Naive B cell (primary cell): ENCODE measurements at regions not wholly inside any gene's neighbourhood (a gene's known extent, or its start where the extent isn't known, plus 50 kb on each side); places are given as distances from the start of the nearest gene placed in this dataset.
A peak's percentile ranks its signal among the peaks of the same experiment; 100 is the strongest.

Experiments
- ATAC-seq, 2 donors: fragments of 150-1000 bp; cut with Tn5 transposase; 2 replicates each; pipeline ENCODE4 v1.10.0; 2021; ENCODE audit warnings: low read depth in 2 of 2, mild to moderate bottlenecking in 2 of 2, moderate library complexity in 2 of 2
- DNase-seq: peaks from one replicate; pipeline ENCODE4 v3.0.0; 2022
- H3K27ac Mint-ChIP-seq, 6 donors: one replicate each; pipeline ENCODE4 v1.8.0; 2020 to 2022; ENCODE audit warnings: mild to moderate bottlenecking in 6 of 6, mixed read lengths in 6 of 6, moderate library complexity in 5 of 6, inconsistent platforms in 2 of 6
- H3K27me3 Mint-ChIP-seq, 3 donors: one replicate each; pipeline ENCODE4 v1.8.0; 2021 to 2022; ENCODE audit warnings: mixed read lengths in 3 of 3, mild to moderate bottlenecking in 1 of 3
- H3K36me3 Mint-ChIP-seq, 2 donors: one replicate each; pipeline ENCODE4 v1.8.0; 2020 to 2022; ENCODE audit warnings: mixed read lengths in 2 of 2, inconsistent platforms in 1 of 2, mild to moderate bottlenecking in 1 of 2
- H3K4me1 Mint-ChIP-seq, 3 donors: one replicate each; pipeline ENCODE4 v1.8.0; 2020 to 2022; ENCODE audit warnings: mixed read lengths in 3 of 3, inconsistent platforms in 1 of 3, mild to moderate bottlenecking in 1 of 3, moderate library complexity in 1 of 3
- H3K4me3 Mint-ChIP-seq, 8 donors: one replicate each; pipeline ENCODE4 v1.8.0; 2020 to 2022; ENCODE audit warnings: mild to moderate bottlenecking in 8 of 8, mixed read lengths in 8 of 8, moderate library complexity in 8 of 8, inconsistent platforms in 2 of 8
- H3K9me3 Mint-ChIP-seq, 7 donors: one replicate each; pipeline ENCODE4 v1.8.0; 2020 to 2022; ENCODE audit warnings: mixed read lengths in 7 of 7, mild to moderate bottlenecking in 5 of 7, inconsistent platforms in 2 of 7, moderate library complexity in 1 of 7

GRCh38 chr7:81534446-81534845 lies 235.4 kb downstream of the HGF start:
- Mint-ChIP-seq H3K9me3 (peaks cover 0 to 4% (median 0%) of the 10 kb centered on the region in 7 donors), H3K4me3 (no peak overlapping the region), H3K27me3 (no peaks in the 10 kb centered on the region), H3K4me1 (no peaks in the 10 kb centered on the region), H3K36me3 (no peaks in the 10 kb centered on the region), H3K27ac (no peak overlapping the region)
- DNase-seq (no peak), ATAC-seq (no peak)

GRCh38 chr7:81533931-81534330 lies 235.9 kb downstream of the HGF start:
- ATAC-seq (no peak), DNase-seq (no peak)
- no peak overlapping the region for H3K4me3 Mint-ChIP-seq
- no peaks in the 10 kb centered on the region for H3K27me3 Mint-ChIP-seq
- H3K9me3 Mint-ChIP-seq = peaks cover 0 to 4% (median 0%) of the 10 kb centered on the region in 7 donors
- no peaks in the 10 kb centered on the region for H3K36me3 Mint-ChIP-seq
- no peaks in the 10 kb centered on the region for H3K4me1 Mint-ChIP-seq
- no peak overlapping the region for H3K27ac Mint-ChIP-seq

GRCh38 chr7:81533426-81533825 lies 236.4 kb downstream of the HGF start:
- ATAC-seq (no peak), DNase-seq (no peak)
- Mint-ChIP-seq H3K27me3 (no peaks in the 10 kb centered on the region), H3K27ac (no peak overlapping the region), H3K9me3 (peaks cover 0 to 4% (median 0%) of the 10 kb centered on the region in 7 donors), H3K4me3 (no peak overlapping the region), H3K36me3 (no peaks in the 10 kb centered on the region), H3K4me1 (no peaks in the 10 kb centered on the region)

- Mint-ChIP-seq H3K4me3 (no peak overlapping the region), H3K27ac (no peak overlapping the region), H3K4me1 (no peaks in the 10 kb centered on the region), H3K27me3 (no peaks in the 10 kb centered on the region), H3K36me3 (no peaks in the 10 kb centered on the region), H3K9me3 (peaks cover 0 to 1% (median 0%) of the 10 kb centered on the region in 7 donors)
- ATAC-seq (no peak), DNase-seq (no peak)
Observed at GRCh38 chr7:81529785-81530184, 240.1 kb downstream of the HGF start.

- Mint-ChIP-seq H3K27me3 (no peaks in the 10 kb centered on the region), H3K36me3 (no peaks in the 10 kb centered on the region), H3K4me1 (no peaks in the 10 kb centered on the region), H3K27ac (no peak overlapping the region), H3K9me3 (peaks cover 0 to 1% (median 0%) of the 10 kb centered on the region in 7 donors), H3K4me3 (no peak overlapping the region)
- no peak for DNase-seq
- no peak for ATAC-seq
Observed at GRCh38 chr7:81527651-81528050, 242.2 kb downstream of the HGF start.

GRCh38 chr7:81526971-81527370 lies 242.9 kb downstream of the HGF start:
- Mint-ChIP-seq H3K9me3 (peaks cover 0 to 1% (median 0%) of the 10 kb centered on the region in 7 donors), H3K36me3 (no peaks in the 10 kb centered on the region), H3K4me3 (no peak overlapping the region), H3K27me3 (no peaks in the 10 kb centered on the region), H3K4me1 (no peaks in the 10 kb centered on the region), H3K27ac (no peak overlapping the region)
- no peak for ATAC-seq
- no peak for DNase-seq

GRCh38 chr7:81525841-81526240 lies 244.0 kb downstream of the HGF start:
- Mint-ChIP-seq H3K36me3 (no peaks in the 10 kb centered on the region), H3K4me1 (no peaks in the 10 kb centered on the region), H3K27ac (peak overlapping the region in 1 of 6 donors; percentile 33), H3K4me3 (peak overlapping the region in 1 of 8 donors; percentile 15), H3K9me3 (peaks cover 0 to 1% (median 0%) of the 10 kb centered on the region in 7 donors), H3K27me3 (no peaks in the 10 kb centered on the region)
- DNase-seq = no peak
- no peak for ATAC-seq

GRCh38 chr7:81519886-81520285 lies 250.0 kb downstream of the HGF start:
- no peaks in the 10 kb centered on the region for H3K27me3 Mint-ChIP-seq
- DNase-seq (no peak), ATAC-seq (no peak)
- no peaks in the 10 kb centered on the region for H3K4me1 Mint-ChIP-seq
- no peak overlapping the region for H3K27ac Mint-ChIP-seq
- H3K9me3 Mint-ChIP-seq = no peaks in the 10 kb centered on the region
- no peak overlapping the region for H3K4me3 Mint-ChIP-seq
- no peaks in the 10 kb centered on the region for H3K36me3 Mint-ChIP-seq

- no peaks in the 10 kb centered on the region for H3K36me3 Mint-ChIP-seq
- H3K4me3 Mint-ChIP-seq = no peak overlapping the region
- no peak overlapping the region for H3K27ac Mint-ChIP-seq
- DNase-seq (no peak), ATAC-seq (no peak)
- H3K27me3 Mint-ChIP-seq = no peaks in the 10 kb centered on the region
- peaks cover 0 to 4% (median 0%) of the 10 kb centered on the region in 7 donors for H3K9me3 Mint-ChIP-seq
- H3K4me1 Mint-ChIP-seq = no peaks in the 10 kb centered on the region
Observed at GRCh38 chr7:81516898-81517297, 252.9 kb downstream of the HGF start.

GRCh38 chr7:81515009-81515408 lies 254.8 kb downstream of the HGF start:
- no peak for ATAC-seq
- H3K4me1 Mint-ChIP-seq = no peaks in the 10 kb centered on the region

GRCh38 chr7:81514546-81514945 lies 255.3 kb downstream of the HGF start:
- peaks cover 0 to 12% (median 0%) of the 10 kb centered on the region in 7 donors for H3K9me3 Mint-ChIP-seq
- H3K27me3 Mint-ChIP-seq = no peaks in the 10 kb centered on the region
- ATAC-seq = no peak
- H3K4me1 Mint-ChIP-seq = no peaks in the 10 kb centered on the region
- no peak overlapping the region for H3K27ac Mint-ChIP-seq
- H3K36me3 Mint-ChIP-seq = no peaks in the 10 kb centered on the region
- DNase-seq = no peak
- no peak overlapping the region for H3K4me3 Mint-ChIP-seq

More at GRCh38 chr7:81515009-81515408, 254.8 kb downstream of the HGF start:
- Mint-ChIP-seq H3K36me3 (no peaks in the 10 kb centered on the region), H3K4me3 (no peak overlapping the region), H3K27me3 (no peaks in the 10 kb centered on the region), H3K27ac (peak overlapping the region in 1 of 6 donors; percentile 62), H3K9me3 (peaks cover 0 to 12% (median 0%) of the 10 kb centered on the region in 7 donors)
- no peak for DNase-seq

GRCh38 chr7:81510122-81510521 lies 259.7 kb downstream of the HGF start:
- no peak overlapping the region for H3K27ac Mint-ChIP-seq
- no peak for DNase-seq
- no peak overlapping the region for H3K4me3 Mint-ChIP-seq
- no peaks in the 10 kb centered on the region for H3K4me1 Mint-ChIP-seq
- peaks cover 0 to 12% (median 0%) of the 10 kb centered on the region in 7 donors for H3K9me3 Mint-ChIP-seq
- H3K27me3 Mint-ChIP-seq = no peaks in the 10 kb centered on the region
- ATAC-seq = no peak
- no peaks in the 10 kb centered on the region for H3K36me3 Mint-ChIP-seq

- Mint-ChIP-seq H3K36me3 (no peaks in the 10 kb centered on the region), H3K4me3 (no peak overlapping the region), H3K27ac (no peak overlapping the region), H3K4me1 (no peaks in the 10 kb centered on the region), H3K27me3 (no peaks in the 10 kb centered on the region), H3K9me3 (peaks cover 0 to 8% (median 0%) of the 10 kb centered on the region in 7 donors)
- ATAC-seq (no peak), DNase-seq (no peak)
Observed at GRCh38 chr7:81507221-81507620, 262.6 kb downstream of the HGF start.

- Mint-ChIP-seq H3K36me3 (no peaks in the 10 kb centered on the region), H3K27me3 (no peaks in the 10 kb centered on the region), H3K4me3 (no peak overlapping the region), H3K9me3 (peaks cover 0 to 8% (median 0%) of the 10 kb centered on the region in 7 donors), H3K4me1 (no peaks in the 10 kb centered on the region), H3K27ac (no peak overlapping the region)
- DNase-seq (no peak), ATAC-seq (no peak)
Observed at GRCh38 chr7:81506609-81507008, 263.2 kb downstream of the HGF start.

GRCh38 chr7:81503771-81504170 lies 266.1 kb downstream of the HGF start:
- Mint-ChIP-seq H3K27ac (no peak overlapping the region), H3K36me3 (no peaks in the 10 kb centered on the region), H3K4me3 (no peak overlapping the region), H3K4me1 (no peaks in the 10 kb centered on the region), H3K9me3 (no peaks in the 10 kb centered on the region), H3K27me3 (no peaks in the 10 kb centered on the region)
- DNase-seq (no peak), ATAC-seq (no peak)
